ENCODE measurements at regions not wholly inside any gene's neighbourhood (a gene's known extent, or its start where the extent isn't known, plus 50 kb on each side); places are given as distances from the start of the nearest gene placed in this dataset.

GRCh38 chr5:144577676-144578075 is 407.0 kb downstream of the KCTD16 start:
- TF ChIP-seq CTCF (IDR thresholded peaks at IDR 0.05) (no peak), POLR2A (IDR thresholded peaks at IDR 0.05) (no peak)

Data from heart left ventricle (tissue), 13 donors.